PC-9 (cell line): ENCODE measurements at regions not wholly inside any gene's neighbourhood (a gene's known extent, or its start where the extent isn't known, plus 50 kb on each side); places are given as distances from the start of the nearest gene placed in this dataset.

ENCODE experiments used
- EZH2 ChIP-seq: fragments of 200-600 bp; sonication (generic); IDR thresholded peaks from 2 replicates; pipeline ENCODE4 v1.8.0; 2017; ENCODE audit warnings: antibody characterized with exemption, low read depth
- TF ChIP-seq, protein P1 (sequence below): fragments of 200-600 bp; sonication (generic); conservative IDR thresholded peaks from 2 replicates; pipeline ENCODE4 v1.6.1; 2017; ENCODE audit warnings: mixed run types, antibody characterized with exemption, mild to moderate bottlenecking, moderate library complexity

- TF ChIP-seq, protein P1, sequence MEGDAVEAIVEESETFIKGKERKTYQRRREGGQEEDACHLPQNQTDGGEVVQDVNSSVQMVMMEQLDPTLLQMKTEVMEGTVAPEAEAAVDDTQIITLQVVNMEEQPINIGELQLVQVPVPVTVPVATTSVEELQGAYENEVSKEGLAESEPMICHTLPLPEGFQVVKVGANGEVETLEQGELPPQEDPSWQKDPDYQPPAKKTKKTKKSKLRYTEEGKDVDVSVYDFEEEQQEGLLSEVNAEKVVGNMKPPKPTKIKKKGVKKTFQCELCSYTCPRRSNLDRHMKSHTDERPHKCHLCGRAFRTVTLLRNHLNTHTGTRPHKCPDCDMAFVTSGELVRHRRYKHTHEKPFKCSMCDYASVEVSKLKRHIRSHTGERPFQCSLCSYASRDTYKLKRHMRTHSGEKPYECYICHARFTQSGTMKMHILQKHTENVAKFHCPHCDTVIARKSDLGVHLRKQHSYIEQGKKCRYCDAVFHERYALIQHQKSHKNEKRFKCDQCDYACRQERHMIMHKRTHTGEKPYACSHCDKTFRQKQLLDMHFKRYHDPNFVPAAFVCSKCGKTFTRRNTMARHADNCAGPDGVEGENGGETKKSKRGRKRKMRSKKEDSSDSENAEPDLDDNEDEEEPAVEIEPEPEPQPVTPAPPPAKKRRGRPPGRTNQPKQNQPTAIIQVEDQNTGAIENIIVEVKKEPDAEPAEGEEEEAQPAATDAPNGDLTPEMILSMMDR, result no peak
- no peak for TF ChIP-seq EZH2
Observed at GRCh38 chr21:19987671-19988070, 1010.5 kb upstream of the NCAM2 start.
